ENCODE measurements at regions not wholly inside any gene's neighbourhood (a gene's known extent, or its start where the extent isn't known, plus 50 kb on each side); places are given as distances from the start of the nearest gene placed in this dataset.
A peak's percentile ranks its signal among the peaks of the same experiment; 100 is the strongest.

DNA sequence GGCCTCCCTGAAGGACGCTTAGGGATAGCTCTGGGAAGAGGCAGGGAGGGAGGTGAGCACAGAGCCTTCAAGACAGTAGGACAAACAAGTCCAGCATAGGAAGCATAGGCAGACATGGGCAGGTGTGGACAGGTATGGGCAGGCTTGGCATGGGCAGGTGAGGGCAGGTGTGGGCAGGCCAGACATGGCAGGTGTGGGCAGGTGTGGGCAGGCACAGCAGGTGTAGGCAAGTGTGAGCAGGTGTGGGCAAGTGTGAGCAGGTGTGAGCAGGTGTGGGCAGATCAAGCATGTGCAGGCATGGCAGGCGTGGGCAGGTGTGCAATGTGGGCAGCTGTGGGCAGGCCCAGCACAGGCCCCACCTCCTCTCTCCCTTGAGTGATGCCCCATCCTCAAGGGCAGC is 148.8 kb upstream of the ZMIZ1 start:
- intact Hi-C loops (cut with micrococcal nuclease): no loop called here
- Histone ChIP-seq H3K79me2 (ENCODE audit: insufficient read depth, low read length) (no peaks in the 10 kb centered on the region), H3K4me2 (ENCODE audit: low read length) (no peak overlapping the region), H3K9ac (ENCODE audit: low read length) (no peak overlapping the region), H3K36me3 (ENCODE audit: control insufficient read depth in 1 of 2, insufficient read depth in 2 of 2, low read length in 2 of 2) (no peaks in the 10 kb centered on the region), H3K4me3 (replicated peaks in 1 of 2; ENCODE audit: low read depth in 1 of 2, low read length in 2 of 2) (no peak overlapping the region), H3K27me3 (ENCODE audit: insufficient read depth, low read length) (no peaks in the 10 kb centered on the region), H3K4me1 (ENCODE audit: control insufficient read depth in 1 of 2, insufficient read depth in 2 of 2, low read length in 2 of 2) (peaks cover 5 to 16% of the 10 kb centered on the region in 2 experiments; a peak in 3 of 4 replicates), H3K9me2 (ENCODE audit: insufficient read depth) (no peaks in the 10 kb centered on the region), H2AFZ (ENCODE audit: low read depth, low read length, poor library complexity, severe bottlenecking) (no peak overlapping the region), H3K9me3 (ENCODE audit: control insufficient read depth in 1 of 2, insufficient read depth in 1 of 2, low read depth in 1 of 2, low read length in 2 of 2) (no peaks in the 10 kb centered on the region), H4K20me1 (ENCODE audit: insufficient read depth) (no peaks in the 10 kb centered on the region), H3K27ac (ENCODE audit: low read depth, low read length) (no peak overlapping the region)
- POLR2A ChIA-PET: no interaction called here
- no peak for TF ChIP-seq EZH2phosphoT487 (IDR thresholded peaks at IDR 0.05; ENCODE audit: borderline replicate concordance)
- TF ChIP-seq POLR2A (IDR thresholded peaks at IDR 0.05; ENCODE audit: borderline replicate concordance, extremely low read depth, insufficient read depth, insufficient read length): no peak
- no peak for TF ChIP-seq TCF7L2 (IDR thresholded peaks at IDR 0.05; ENCODE audit: borderline replicate concordance, extremely low read depth, insufficient read depth, insufficient read length)
- TF ChIP-seq, protein P1, sequence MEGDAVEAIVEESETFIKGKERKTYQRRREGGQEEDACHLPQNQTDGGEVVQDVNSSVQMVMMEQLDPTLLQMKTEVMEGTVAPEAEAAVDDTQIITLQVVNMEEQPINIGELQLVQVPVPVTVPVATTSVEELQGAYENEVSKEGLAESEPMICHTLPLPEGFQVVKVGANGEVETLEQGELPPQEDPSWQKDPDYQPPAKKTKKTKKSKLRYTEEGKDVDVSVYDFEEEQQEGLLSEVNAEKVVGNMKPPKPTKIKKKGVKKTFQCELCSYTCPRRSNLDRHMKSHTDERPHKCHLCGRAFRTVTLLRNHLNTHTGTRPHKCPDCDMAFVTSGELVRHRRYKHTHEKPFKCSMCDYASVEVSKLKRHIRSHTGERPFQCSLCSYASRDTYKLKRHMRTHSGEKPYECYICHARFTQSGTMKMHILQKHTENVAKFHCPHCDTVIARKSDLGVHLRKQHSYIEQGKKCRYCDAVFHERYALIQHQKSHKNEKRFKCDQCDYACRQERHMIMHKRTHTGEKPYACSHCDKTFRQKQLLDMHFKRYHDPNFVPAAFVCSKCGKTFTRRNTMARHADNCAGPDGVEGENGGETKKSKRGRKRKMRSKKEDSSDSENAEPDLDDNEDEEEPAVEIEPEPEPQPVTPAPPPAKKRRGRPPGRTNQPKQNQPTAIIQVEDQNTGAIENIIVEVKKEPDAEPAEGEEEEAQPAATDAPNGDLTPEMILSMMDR (IDR thresholded peaks at IDR 0.05 in 2 of 3, conservative IDR thresholded peaks at IDR 0.05 in 1 of 3; ENCODE audit: borderline replicate concordance in 1 of 3, insufficient read depth in 1 of 3, low read depth in 2 of 3, low read length in 2 of 3): no peak
- TF ChIP-seq, protein P2, sequence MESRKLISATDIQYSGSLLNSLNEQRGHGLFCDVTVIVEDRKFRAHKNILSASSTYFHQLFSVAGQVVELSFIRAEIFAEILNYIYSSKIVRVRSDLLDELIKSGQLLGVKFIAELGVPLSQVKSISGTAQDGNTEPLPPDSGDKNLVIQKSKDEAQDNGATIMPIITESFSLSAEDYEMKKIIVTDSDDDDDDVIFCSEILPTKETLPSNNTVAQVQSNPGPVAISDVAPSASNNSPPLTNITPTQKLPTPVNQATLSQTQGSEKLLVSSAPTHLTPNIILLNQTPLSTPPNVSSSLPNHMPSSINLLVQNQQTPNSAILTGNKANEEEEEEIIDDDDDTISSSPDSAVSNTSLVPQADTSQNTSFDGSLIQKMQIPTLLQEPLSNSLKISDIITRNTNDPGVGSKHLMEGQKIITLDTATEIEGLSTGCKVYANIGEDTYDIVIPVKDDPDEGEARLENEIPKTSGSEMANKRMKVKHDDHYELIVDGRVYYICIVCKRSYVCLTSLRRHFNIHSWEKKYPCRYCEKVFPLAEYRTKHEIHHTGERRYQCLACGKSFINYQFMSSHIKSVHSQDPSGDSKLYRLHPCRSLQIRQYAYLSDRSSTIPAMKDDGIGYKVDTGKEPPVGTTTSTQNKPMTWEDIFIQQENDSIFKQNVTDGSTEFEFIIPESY (IDR thresholded peaks at IDR 0.05; ENCODE audit: extremely low read depth, insufficient replicate concordance, low read length): no peak
- TF ChIP-seq CBX3 (IDR thresholded peaks at IDR 0.05; ENCODE audit: low read depth): no peak
- TF ChIP-seq RAD21 (IDR thresholded peaks at IDR 0.05; ENCODE audit: low read depth): no peak
- no peak for TF ChIP-seq CEBPB (IDR thresholded peaks at IDR 0.05; ENCODE audit: low read depth)
- TF ChIP-seq SP1 (IDR thresholded peaks at IDR 0.05; ENCODE audit: low read depth): no peak
- TF ChIP-seq, protein P3, sequence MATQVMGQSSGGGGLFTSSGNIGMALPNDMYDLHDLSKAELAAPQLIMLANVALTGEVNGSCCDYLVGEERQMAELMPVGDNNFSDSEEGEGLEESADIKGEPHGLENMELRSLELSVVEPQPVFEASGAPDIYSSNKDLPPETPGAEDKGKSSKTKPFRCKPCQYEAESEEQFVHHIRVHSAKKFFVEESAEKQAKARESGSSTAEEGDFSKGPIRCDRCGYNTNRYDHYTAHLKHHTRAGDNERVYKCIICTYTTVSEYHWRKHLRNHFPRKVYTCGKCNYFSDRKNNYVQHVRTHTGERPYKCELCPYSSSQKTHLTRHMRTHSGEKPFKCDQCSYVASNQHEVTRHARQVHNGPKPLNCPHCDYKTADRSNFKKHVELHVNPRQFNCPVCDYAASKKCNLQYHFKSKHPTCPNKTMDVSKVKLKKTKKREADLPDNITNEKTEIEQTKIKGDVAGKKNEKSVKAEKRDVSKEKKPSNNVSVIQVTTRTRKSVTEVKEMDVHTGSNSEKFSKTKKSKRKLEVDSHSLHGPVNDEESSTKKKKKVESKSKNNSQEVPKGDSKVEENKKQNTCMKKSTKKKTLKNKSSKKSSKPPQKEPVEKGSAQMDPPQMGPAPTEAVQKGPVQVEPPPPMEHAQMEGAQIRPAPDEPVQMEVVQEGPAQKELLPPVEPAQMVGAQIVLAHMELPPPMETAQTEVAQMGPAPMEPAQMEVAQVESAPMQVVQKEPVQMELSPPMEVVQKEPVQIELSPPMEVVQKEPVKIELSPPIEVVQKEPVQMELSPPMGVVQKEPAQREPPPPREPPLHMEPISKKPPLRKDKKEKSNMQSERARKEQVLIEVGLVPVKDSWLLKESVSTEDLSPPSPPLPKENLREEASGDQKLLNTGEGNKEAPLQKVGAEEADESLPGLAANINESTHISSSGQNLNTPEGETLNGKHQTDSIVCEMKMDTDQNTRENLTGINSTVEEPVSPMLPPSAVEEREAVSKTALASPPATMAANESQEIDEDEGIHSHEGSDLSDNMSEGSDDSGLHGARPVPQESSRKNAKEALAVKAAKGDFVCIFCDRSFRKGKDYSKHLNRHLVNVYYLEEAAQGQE (IDR thresholded peaks at IDR 0.05; ENCODE audit: low read depth): no peak
- TF ChIP-seq JUND (IDR thresholded peaks at IDR 0.05): no peak
- TF ChIP-seq ELF1 (IDR thresholded peaks at IDR 0.05; ENCODE audit: borderline replicate concordance, low read depth): no peak
- no peak for TF ChIP-seq EZH2 (IDR thresholded peaks at IDR 0.05)
- TF ChIP-seq, protein P4, sequence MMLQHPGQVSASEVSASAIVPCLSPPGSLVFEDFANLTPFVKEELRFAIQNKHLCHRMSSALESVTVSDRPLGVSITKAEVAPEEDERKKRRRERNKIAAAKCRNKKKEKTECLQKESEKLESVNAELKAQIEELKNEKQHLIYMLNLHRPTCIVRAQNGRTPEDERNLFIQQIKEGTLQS (IDR thresholded peaks at IDR 0.05): no peak
- no TSS peak for BruUV-seq (replicated peaks)
- CTCF ChIA-PET: no interaction called here
- DNase-seq (ENCODE audit: low read depth, low spot score) (no peak), ATAC-seq (peak; percentile 32; the same call in 1 of the 2 replicates)
- RAD21 ChIA-PET (ENCODE audit: low non-redundant PET in 1 of 2, low total read pairs in 2 of 2, uncharacterized antibody in 2 of 2, unreplicated experiment in 2 of 2): no interaction called here

All from HCT116 (cell line).